GM23248 (cell line): ENCODE measurements at regions not wholly inside any gene's neighbourhood (a gene's known extent, or its start where the extent isn't known, plus 50 kb on each side); places are given as distances from the start of the nearest gene placed in this dataset.
A peak's percentile ranks its signal among the peaks of the same experiment; 100 is the strongest.

Experiments
- DNase-seq: peaks from one replicate; pipeline ENCODE4 v3.0.0-alpha.2; 2015
- H2AFZ ChIP-seq: fragments of 200-600 bp; sonication (generic); 2 replicates; pipeline ENCODE4 v1.6.1; 2016; ENCODE audit warnings: antibody characterized with exemption
- H3F3A ChIP-seq: fragments of 200-600 bp; sonication (generic); 2 replicates; pipeline ENCODE4 v1.6.1; 2016; ENCODE audit warnings: mild to moderate bottlenecking, antibody characterized with exemption, mixed run types; ENCODE audit not compliant: insufficient read depth
- H3K27ac ChIP-seq: fragments of 200-600 bp; sonication (generic); 2 replicates; pipeline ENCODE4 v1.5.1; 2016; ENCODE audit warnings: mild to moderate bottlenecking
- H3K27me3 ChIP-seq: fragments of 200-600 bp; sonication (generic); replicated peaks from 2 replicates; pipeline ENCODE4 v1.6.1; 2016; ENCODE audit warnings: mild to moderate bottlenecking; ENCODE audit not compliant: insufficient read depth
- H3K36me3 ChIP-seq: fragments of 200-600 bp; sonication (generic); 2 replicates; pipeline ENCODE4 v1.6.1; 2016; ENCODE audit warnings: low read depth, mild to moderate bottlenecking
- H3K4me1 ChIP-seq: fragments of 200-600 bp; sonication (generic); 2 replicates; pipeline ENCODE4 v1.6.1; 2016; ENCODE audit warnings: mild to moderate bottlenecking; ENCODE audit not compliant: insufficient read depth
- H3K4me2 ChIP-seq: fragments of 200-600 bp; sonication (generic); one replicate; pipeline ENCODE4 v1.6.1; 2016; ENCODE audit warnings: mild to moderate bottlenecking; ENCODE audit not compliant: unreplicated experiment
- H3K4me3 ChIP-seq: fragments of 200-600 bp; sonication (generic); 2 replicates; pipeline ENCODE4 v1.5.1; 2016; ENCODE audit warnings: mild to moderate bottlenecking
- H3K79me2 ChIP-seq: fragments of 200-600 bp; sonication (generic); 2 replicates; pipeline ENCODE4 v1.6.1; 2016; ENCODE audit warnings: mild to moderate bottlenecking; ENCODE audit not compliant: insufficient read depth
- H3K9ac ChIP-seq: fragments of 200-600 bp; sonication (generic); 2 replicates; pipeline ENCODE4 v1.6.1; 2016; ENCODE audit warnings: mild to moderate bottlenecking
- H3K9me2 ChIP-seq: fragments of 200-600 bp; sonication (generic); 2 replicates; pipeline ENCODE4 v1.6.1; 2016; ENCODE audit warnings: mixed run types, mild to moderate bottlenecking, moderate library complexity; ENCODE audit not compliant: insufficient read depth
- H3K9me3 ChIP-seq: fragments of 200-600 bp; sonication (generic); one replicate; pipeline ENCODE4 v1.6.1; 2017; ENCODE audit warnings: low read depth
- H4K20me1 ChIP-seq: fragments of 200-600 bp; sonication (generic); 2 replicates; pipeline ENCODE4 v1.6.0; 2016; ENCODE audit not compliant: insufficient read depth
- EZH2 ChIP-seq: fragments of 200-600 bp; sonication (generic); IDR thresholded peaks from 2 replicates; pipeline ENCODE4 v1.6.1; 2018; ENCODE audit warnings: antibody characterized with exemption, mild to moderate bottlenecking; ENCODE audit not compliant: insufficient read depth, poor library complexity, severe bottlenecking
- EZH2phosphoT487 ChIP-seq: fragments of 200-600 bp; sonication (generic); IDR thresholded peaks from 2 replicates; pipeline ENCODE4 v1.6.1; 2018; ENCODE audit warnings: antibody characterized with exemption, moderate library complexity, mild to moderate bottlenecking, low read depth; ENCODE audit not compliant: insufficient read depth
- WGBS, 2 experiments: methylation state at CpG; one replicate each; pipeline ENCODE4 v1.1.6; 2015 to 2017; ENCODE audit warnings: low lambda C conversion rate in 2 of 2, low coverage in 1 of 2; ENCODE audit errors: missing lambda C conversion rate in 2 of 2; 5-methylcytosine and 5-hydroxymethylcytosine counted together
- in situ Hi-C: fragments of 300-500 bp; cut with MboI; formaldehyde crosslinking; loops from 2 replicates; pipeline ENCODE4 v1.15.0; 2020

DNA sequence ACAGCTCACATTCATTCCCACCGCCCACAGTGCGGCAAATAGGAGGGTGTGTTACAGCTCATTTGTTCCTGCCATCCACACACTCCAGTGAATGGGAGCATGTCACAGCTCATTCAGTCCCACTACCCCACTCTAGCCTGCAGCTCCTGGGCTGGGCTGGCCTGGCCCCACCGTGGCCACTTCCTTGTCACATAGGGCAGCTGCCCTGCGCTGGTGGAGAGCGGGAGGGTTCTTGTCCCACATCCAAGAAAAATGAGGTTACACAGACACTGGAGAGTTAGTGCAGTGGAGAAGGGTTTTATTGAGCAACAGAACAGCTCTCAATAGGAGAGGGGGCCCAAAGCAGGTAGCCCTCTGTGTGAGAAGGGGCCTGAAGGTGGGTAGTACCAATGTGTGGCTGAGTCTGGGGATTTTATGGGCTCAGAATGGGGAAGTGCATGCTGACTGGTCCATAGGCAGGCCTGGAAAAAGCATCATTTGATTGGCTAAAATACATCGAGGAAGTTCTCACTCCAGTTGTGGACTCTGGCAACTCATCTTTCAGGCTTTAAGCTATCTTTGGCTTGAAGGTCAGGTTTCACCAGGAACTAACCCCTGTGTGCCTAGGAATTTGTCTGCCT, 249.7 kb downstream of the ETAA1 start:
- Histone ChIP-seq H3K4me2 (no peak overlapping the region), H3K4me3 (no peak overlapping the region), H4K20me1 (no peaks in the 10 kb centered on the region), H3K36me3 (no peaks in the 10 kb centered on the region), H2AFZ (no peak overlapping the region), H3F3A (peaks cover 15% of the 10 kb centered on the region), H3K4me1 (peaks cover 40% of the 10 kb centered on the region), H3K27ac (no peak overlapping the region), H3K9me3 (no peaks in the 10 kb centered on the region), H3K27me3 (no peaks in the 10 kb centered on the region), H3K9me2 (no peaks in the 10 kb centered on the region), H3K79me2 (no peaks in the 10 kb centered on the region), H3K9ac (no peak overlapping the region)
- in situ Hi-C loops: loop anchor here (25.0 kb wide), 2 partner anchors 390 to 1210 kb away; partner anchors contain the start of gene MEIS1
- TF ChIP-seq EZH2: no peak
- no peak for TF ChIP-seq EZH2phosphoT487
- DNase-seq: no peak
- WGBS, 2 experiments: 88 to 89% methylated on average over 6 of the region's 6 CpGs

DNA sequence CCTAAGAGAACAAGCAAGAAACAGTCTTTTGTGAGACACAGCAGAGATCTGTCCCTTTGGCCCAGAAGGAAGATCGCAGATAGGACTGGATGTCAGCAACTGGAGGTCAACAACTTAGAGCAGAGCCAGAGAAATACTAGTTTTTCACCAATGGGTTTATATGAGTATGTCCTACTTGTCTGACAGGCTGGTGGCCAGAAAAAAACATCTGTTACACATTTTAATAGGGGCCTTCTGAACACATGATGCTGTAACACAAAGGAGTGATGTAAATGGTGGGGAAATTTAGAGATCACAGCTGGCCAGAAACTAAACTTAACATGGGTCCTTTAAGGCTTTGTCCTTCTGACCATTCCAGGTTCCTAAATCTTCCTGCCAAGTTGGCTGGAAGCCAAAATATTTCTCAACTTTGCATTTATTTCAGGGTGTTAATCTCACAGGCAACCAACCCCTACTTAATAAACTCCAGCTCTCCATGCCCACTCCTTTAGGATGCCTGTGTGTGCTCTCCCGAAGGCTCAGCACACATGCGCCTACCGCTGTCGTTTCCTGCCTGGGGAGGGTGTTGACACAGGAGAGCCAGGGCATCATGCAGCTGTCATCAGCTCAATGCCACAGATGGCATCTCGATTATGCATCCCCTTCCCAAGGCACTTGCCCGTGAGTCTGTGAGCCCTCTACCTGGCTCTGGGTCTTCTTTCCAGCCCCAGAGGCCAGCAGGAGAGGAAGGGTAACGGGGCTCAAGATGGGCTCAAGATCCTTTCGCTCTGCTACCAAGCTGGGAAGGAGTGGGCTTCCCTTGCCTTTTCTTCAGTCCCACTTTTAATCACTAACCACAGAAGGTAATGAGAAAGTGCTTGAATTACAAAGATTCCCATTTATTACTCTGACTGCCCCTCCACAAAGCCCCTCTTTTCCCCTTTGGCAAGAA, 252.5 kb downstream of the ETAA1 start:
- Histone ChIP-seq H3K4me2 (peak overlapping the region; percentile 47), H3F3A (peaks cover 15% of the 10 kb centered on the region), H2AFZ (no peak overlapping the region), H3K79me2 (no peaks in the 10 kb centered on the region), H3K4me1 (peaks cover 43% of the 10 kb centered on the region), H3K4me3 (no peak overlapping the region), H3K9ac (no peak overlapping the region), H3K27ac (no peak overlapping the region), H3K27me3 (no peaks in the 10 kb centered on the region), H3K9me3 (no peaks in the 10 kb centered on the region), H4K20me1 (no peaks in the 10 kb centered on the region), H3K36me3 (no peaks in the 10 kb centered on the region), H3K9me2 (no peaks in the 10 kb centered on the region)
- TF ChIP-seq EZH2: no peak
- TF ChIP-seq EZH2phosphoT487: no peak
- in situ Hi-C loops: loop anchor here (10.0 to 25.0 kb wide), 3 partner anchors 388 to 1212 kb away; partner anchors contain the start of gene MEIS1
- WGBS, 2 experiments: 44 to 53% methylated on average over 9 of the region's 9 CpGs
- peak; percentile 64 for DNase-seq

DNA sequence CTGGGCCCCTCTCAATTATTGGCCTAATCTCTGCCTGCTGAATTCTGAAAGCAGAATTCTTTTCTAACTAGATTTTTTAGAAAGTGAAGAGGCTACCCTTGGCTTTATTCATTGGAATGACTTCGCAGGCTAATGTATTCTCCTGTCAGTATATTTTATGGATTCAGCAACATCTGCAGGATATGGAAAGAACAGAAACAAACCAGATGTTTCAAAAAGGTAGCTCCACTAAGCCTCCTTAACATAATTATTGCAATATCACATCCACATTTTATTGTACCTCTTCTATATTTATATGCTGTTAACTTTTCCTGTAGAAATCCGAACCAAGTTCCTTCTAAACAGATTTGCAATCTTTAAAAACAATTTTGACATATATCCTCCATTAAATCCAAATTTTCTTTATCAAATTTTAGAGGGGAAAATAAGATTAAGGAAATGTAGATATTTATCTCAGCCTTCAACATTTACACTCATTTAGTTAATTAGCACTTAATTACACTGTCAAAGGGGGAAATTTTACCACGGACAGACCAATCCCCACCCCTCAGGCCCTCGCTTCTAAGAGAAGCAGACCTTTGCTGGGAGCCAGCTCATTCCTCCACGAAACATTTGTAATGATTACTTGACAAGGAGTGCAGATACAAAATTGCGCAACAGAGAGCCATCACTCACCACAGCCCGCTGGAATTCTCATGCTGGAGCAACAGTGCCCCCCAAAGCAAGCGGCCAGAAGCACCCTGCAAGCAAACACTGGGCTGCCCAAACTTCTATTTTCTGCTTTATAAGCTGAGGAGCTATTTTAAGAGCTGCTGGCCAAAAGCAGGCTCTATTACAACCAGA, 253.4 kb downstream of the ETAA1 start:
- peak; percentile 95 for DNase-seq
- Histone ChIP-seq H3K9me2 (no peaks in the 10 kb centered on the region), H3K27ac (peak overlapping the region; percentile 37), H3K9me3 (no peaks in the 10 kb centered on the region), H3K4me2 (peak overlapping the region; percentile 78), H3K79me2 (no peaks in the 10 kb centered on the region), H3K9ac (peak overlapping the region; percentile 43), H3K27me3 (no peaks in the 10 kb centered on the region), H4K20me1 (no peaks in the 10 kb centered on the region), H3K36me3 (no peaks in the 10 kb centered on the region), H3K4me3 (peak overlapping the region; percentile 41), H2AFZ (peak overlapping the region; percentile 59), H3K4me1 (peaks cover 40% of the 10 kb centered on the region), H3F3A (peaks cover 15% of the 10 kb centered on the region)
- in situ Hi-C loops: loop anchor here (10.0 kb wide), 1 partner anchor 406 kb away; no protein-coding TSS in a partner anchor
- TF ChIP-seq EZH2phosphoT487 (no peak), EZH2 (no peak)
- 6 to 8% methylated on average over 8 of the region's 8 CpGs for WGBS, 2 experiments

DNA sequence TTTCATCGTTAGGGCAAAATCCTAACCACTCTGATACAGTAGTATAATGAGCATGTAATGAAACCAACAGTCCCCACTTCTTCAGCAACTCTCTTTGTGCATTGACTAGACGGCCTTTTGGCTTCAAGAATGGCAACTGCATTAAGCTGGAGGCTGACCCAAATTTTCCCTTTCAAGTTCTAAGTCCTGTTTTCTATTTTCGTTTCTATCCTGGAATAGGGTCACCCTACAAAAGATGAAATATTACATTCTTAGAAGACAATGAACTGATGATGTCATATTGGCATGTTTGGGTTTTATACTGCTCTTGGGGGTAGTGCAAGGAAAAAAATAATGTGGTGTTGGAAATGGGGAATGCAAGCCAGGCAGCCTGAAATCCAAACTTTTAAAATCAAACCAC, 254.4 kb downstream of the ETAA1 start:
- Histone ChIP-seq H3K9ac (peak overlapping the region; percentile 43; the same call in 1 of the 2 replicates), H3K27me3 (no peaks in the 10 kb centered on the region), H3K27ac (peak overlapping the region; percentile 30), H3K9me2 (no peaks in the 10 kb centered on the region), H4K20me1 (no peaks in the 10 kb centered on the region), H2AFZ (peak overlapping the region; percentile 59), H3K36me3 (no peaks in the 10 kb centered on the region), H3K79me2 (no peaks in the 10 kb centered on the region), H3K4me3 (no peak overlapping the region), H3F3A (peaks cover 15% of the 10 kb centered on the region), H3K4me2 (peak overlapping the region; percentile 78), H3K4me1 (peaks cover 32% of the 10 kb centered on the region), H3K9me3 (no peaks in the 10 kb centered on the region)
- in situ Hi-C loops: loop anchor here (10.0 kb wide), 1 partner anchor 407 kb away; no protein-coding TSS in a partner anchor
- WGBS, 2 experiments: 28 to 33% methylated on average over 3 of the region's 3 CpGs
- peak; percentile 20 for DNase-seq
- TF ChIP-seq EZH2phosphoT487: no peak
- TF ChIP-seq EZH2: no peak
